Osteoblast (primary cell): ENCODE measurements at regions not wholly inside any gene's neighbourhood (a gene's known extent, or its start where the extent isn't known, plus 50 kb on each side); places are given as distances from the start of the nearest gene placed in this dataset.
"Not testable (repeated sequence)": the region's sequence is repeated elsewhere in the genome, so short reads cannot be mapped to it uniquely, and the experiment has no call there.

Experiments
- DNase-seq: peaks from one replicate; pipeline ENCODE4 v3.0.0; 2011; ENCODE audit warnings: low spot score, mixed read lengths; ENCODE audit not compliant: insufficient read length; ENCODE audit errors: missing footprints
- H2AFZ ChIP-seq: 2 replicates; pipeline ENCODE4 v1.6.0; 2011; ENCODE audit warnings: mild to moderate bottlenecking, low read length
- H3K27ac ChIP-seq: 2 replicates; pipeline ENCODE4 v1.5.1; 2011; ENCODE audit warnings: mild to moderate bottlenecking, low read depth, low read length, moderate library complexity
- H3K27me3 ChIP-seq: 2 replicates; pipeline ENCODE4 v1.6.0; 2012; ENCODE audit warnings: mild to moderate bottlenecking, control low read depth, inconsistent platforms, low read length, moderate library complexity; ENCODE audit not compliant: insufficient read depth
- H3K36me3 ChIP-seq: 2 replicates; pipeline ENCODE4 v1.5.1; 2011; ENCODE audit warnings: mild to moderate bottlenecking, low read length, control low read depth, moderate library complexity; ENCODE audit not compliant: insufficient read depth
- H3K4me1 ChIP-seq: 2 replicates; pipeline ENCODE4 v1.5.1; 2011; ENCODE audit warnings: mild to moderate bottlenecking, low read length, control low read depth, moderate library complexity; ENCODE audit not compliant: insufficient read depth
- H3K4me2 ChIP-seq: 2 replicates; pipeline ENCODE4 v1.6.0; 2011; ENCODE audit warnings: mild to moderate bottlenecking, low read length; ENCODE audit not compliant: insufficient read depth
- H3K4me3 ChIP-seq: fragments of 200-600 bp; sonication (generic); 3 replicates; pipeline ENCODE4 v1.5.1; 2012; ENCODE audit warnings: mild to moderate bottlenecking, low read length, inconsistent platforms; ENCODE audit not compliant: insufficient read depth
- H3K79me2 ChIP-seq: 2 replicates; pipeline ENCODE4 v1.6.0; 2012; ENCODE audit warnings: mild to moderate bottlenecking, low read length, control low read depth, inconsistent platforms; ENCODE audit not compliant: insufficient read depth
- H3K9me3 ChIP-seq: 2 replicates; pipeline ENCODE4 v1.5.1; 2011; ENCODE audit warnings: low read depth, low read length, control low read depth
- H4K20me1 ChIP-seq: 2 replicates; pipeline ENCODE4 v1.6.0; 2012; ENCODE audit warnings: mild to moderate bottlenecking, low read length, control low read depth; ENCODE audit not compliant: insufficient read depth
- CTCF ChIP-seq: IDR thresholded peaks from 2 replicates; pipeline ENCODE4 v1.5.1; 2011; ENCODE audit warnings: mild to moderate bottlenecking, low read depth, low read length, moderate library complexity; ENCODE audit errors: extremely low read depth

DNA sequence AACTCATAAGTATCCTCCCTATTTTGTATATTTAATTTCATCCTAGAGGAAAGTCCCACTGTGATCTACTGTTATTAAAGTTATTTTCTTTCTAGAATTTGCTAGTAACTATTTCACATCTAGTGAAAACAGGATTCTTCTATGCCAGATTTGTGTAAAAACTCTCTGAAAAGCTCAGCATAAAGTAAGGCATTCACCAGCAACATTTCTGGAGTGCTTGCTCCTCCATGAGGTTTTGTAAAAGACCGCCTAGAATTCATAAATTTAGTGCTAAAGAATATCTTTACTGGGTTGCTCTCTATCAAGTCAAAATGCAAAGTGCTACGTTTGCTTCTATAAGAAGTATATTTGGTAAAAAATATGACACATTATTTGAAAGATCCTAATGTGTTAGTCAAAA, 173.5 kb upstream of the IRAK1BP1 start:
- Histone ChIP-seq H3K4me2 (no peak overlapping the region), H3K9me3 (no peaks in the 10 kb centered on the region), H3K36me3 (no peaks in the 10 kb centered on the region), H2AFZ (no peak overlapping the region), H3K27me3 (no peaks in the 10 kb centered on the region), H3K27ac (no peak overlapping the region), H3K4me3 (no peak overlapping the region), H3K4me1 (no peaks in the 10 kb centered on the region), H3K79me2 (no peaks in the 10 kb centered on the region), H4K20me1 (no peaks in the 10 kb centered on the region)
- no peak for TF ChIP-seq CTCF
- DNase-seq = no peak

- not testable (repeated sequence) for H3K79me2 ChIP-seq
Observed at GRCh38 chr6:78694628-78695027, 172.7 kb upstream of the IRAK1BP1 start.

GRCh38 chr6:78700991-78701390, 166.4 kb upstream of the IRAK1BP1 start:
- no peaks in the 10 kb centered on the region for H3K36me3 ChIP-seq
- no peak overlapping the region for H3K4me3 ChIP-seq
- no peak for DNase-seq
- no peaks in the 10 kb centered on the region for H3K9me3 ChIP-seq
- H3K27ac ChIP-seq = no peak overlapping the region
- no peak overlapping the region for H3K4me2 ChIP-seq
- H3K79me2 ChIP-seq = no peaks in the 10 kb centered on the region
- no peaks in the 10 kb centered on the region for H3K27me3 ChIP-seq
- no peak overlapping the region for H2AFZ ChIP-seq
- H4K20me1 ChIP-seq = no peaks in the 10 kb centered on the region
- H3K4me1 ChIP-seq = no peaks in the 10 kb centered on the region
- no peak for TF ChIP-seq CTCF

More at GRCh38 chr6:78694628-78695027, 172.7 kb upstream of the IRAK1BP1 start:
- not testable (repeated sequence) for H2AFZ ChIP-seq, H4K20me1 ChIP-seq, H3K27ac ChIP-seq, H3K9me3 ChIP-seq, H3K36me3 ChIP-seq, H3K27me3 ChIP-seq, H3K4me1 ChIP-seq, DNase-seq, H3K4me3 ChIP-seq, H3K4me2 ChIP-seq

DNA sequence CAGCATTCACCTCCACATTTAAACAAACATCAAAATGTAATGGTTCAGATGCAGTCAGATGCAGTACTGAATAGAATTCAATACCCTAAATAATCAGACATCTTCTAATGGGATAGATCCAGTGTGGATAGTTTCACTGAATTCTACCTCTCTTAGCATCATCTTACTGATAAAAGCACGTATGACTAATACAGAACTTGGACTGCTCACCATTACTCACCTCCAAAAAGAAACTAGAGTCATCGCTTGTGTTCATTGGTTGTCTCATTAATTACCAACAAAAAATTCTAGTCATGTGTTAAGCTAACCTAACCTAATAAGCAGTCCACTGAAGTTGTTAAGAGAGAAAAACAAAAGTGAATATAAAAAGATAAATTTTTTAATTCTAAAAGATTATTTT, 165.9 kb upstream of the IRAK1BP1 start:
- DNase-seq = no peak
- no peak overlapping the region for H3K4me2 ChIP-seq
- H3K36me3 ChIP-seq = no peaks in the 10 kb centered on the region
- no peak overlapping the region for H3K4me3 ChIP-seq
- H3K27ac ChIP-seq = no peak overlapping the region
- no peaks in the 10 kb centered on the region for H4K20me1 ChIP-seq
- no peaks in the 10 kb centered on the region for H3K4me1 ChIP-seq
- H3K27me3 ChIP-seq = no peaks in the 10 kb centered on the region
- no peaks in the 10 kb centered on the region for H3K79me2 ChIP-seq
- H2AFZ ChIP-seq = no peak overlapping the region
- no peaks in the 10 kb centered on the region for H3K9me3 ChIP-seq
- no peak for TF ChIP-seq CTCF
